Suprapubic skin (tissue), 4 donors: ENCODE measurements at regions not wholly inside any gene's neighbourhood (a gene's known extent, or its start where the extent isn't known, plus 50 kb on each side); places are given as distances from the start of the nearest gene placed in this dataset.
A peak's percentile ranks its signal among the peaks of the same experiment; 100 is the strongest.

Experiments used
- DNase-seq, 2 donors: peaks; one replicate each; pipeline ENCODE4 v3.0.0-alpha.2; 2019; ENCODE audit warnings: low spot score in 2 of 2
- H3K27ac ChIP-seq: fragments of 200-600 bp; sonication (generic); one replicate; pipeline ENCODE4 v1.5.1; 2019
- H3K27me3 ChIP-seq: fragments of 200-600 bp; sonication (generic); one replicate; pipeline ENCODE4 v1.5.1; 2019
- H3K36me3 ChIP-seq: fragments of 200-600 bp; sonication (generic); one replicate; pipeline ENCODE4 v1.5.1; 2019
- H3K4me1 ChIP-seq: fragments of 200-600 bp; sonication (generic); one replicate; pipeline ENCODE4 v1.5.1; 2019
- H3K4me3 ChIP-seq: fragments of 200-600 bp; sonication (generic); one replicate; pipeline ENCODE4 v1.5.1; 2019; ENCODE audit warnings: mild to moderate bottlenecking
- H3K9me3 ChIP-seq: fragments of 200-600 bp; sonication (generic); one replicate; pipeline ENCODE4 v1.5.1; 2019
- EP300 ChIP-seq: sonication (generic); formaldehyde crosslinking; IDR thresholded peaks from one replicate; pipeline ENCODE4 v1.6.1; 2017; ENCODE audit warnings: antibody characterized with exemption
- POLR2A ChIP-seq, 2 donors: fragments of 450-650 bp; IDR thresholded peaks; one replicate each; pipeline ENCODE4 v1.6.1; 2017; ENCODE audit warnings: antibody characterized with exemption in 2 of 2, mild to moderate bottlenecking in 2 of 2, moderate library complexity in 2 of 2
- POLR2AphosphoS5 ChIP-seq, 3 donors: sonication (generic); formaldehyde crosslinking; IDR thresholded peaks; one replicate each; pipeline ENCODE4 v1.6.1; 2017; ENCODE audit warnings: antibody characterized with exemption in 3 of 3
- WGBS: methylation state at CpG from one replicate; pipeline ENCODE4 v1.1.5; 2018; 5-methylcytosine and 5-hydroxymethylcytosine counted together
- TF ChIP-seq, protein P1 (sequence below), 2 donors: fragments of 200-600 bp in 1 of 2; fragments of 450-650 bp in 1 of 2; sonication (generic) in 1 of 2; IDR thresholded peaks; one replicate each; pipeline ENCODE4 v1.5.1; 2016 to 2019; ENCODE audit warnings: antibody characterized with exemption in 2 of 2, mild to moderate bottlenecking in 1 of 2, moderate library complexity in 1 of 2

DNA sequence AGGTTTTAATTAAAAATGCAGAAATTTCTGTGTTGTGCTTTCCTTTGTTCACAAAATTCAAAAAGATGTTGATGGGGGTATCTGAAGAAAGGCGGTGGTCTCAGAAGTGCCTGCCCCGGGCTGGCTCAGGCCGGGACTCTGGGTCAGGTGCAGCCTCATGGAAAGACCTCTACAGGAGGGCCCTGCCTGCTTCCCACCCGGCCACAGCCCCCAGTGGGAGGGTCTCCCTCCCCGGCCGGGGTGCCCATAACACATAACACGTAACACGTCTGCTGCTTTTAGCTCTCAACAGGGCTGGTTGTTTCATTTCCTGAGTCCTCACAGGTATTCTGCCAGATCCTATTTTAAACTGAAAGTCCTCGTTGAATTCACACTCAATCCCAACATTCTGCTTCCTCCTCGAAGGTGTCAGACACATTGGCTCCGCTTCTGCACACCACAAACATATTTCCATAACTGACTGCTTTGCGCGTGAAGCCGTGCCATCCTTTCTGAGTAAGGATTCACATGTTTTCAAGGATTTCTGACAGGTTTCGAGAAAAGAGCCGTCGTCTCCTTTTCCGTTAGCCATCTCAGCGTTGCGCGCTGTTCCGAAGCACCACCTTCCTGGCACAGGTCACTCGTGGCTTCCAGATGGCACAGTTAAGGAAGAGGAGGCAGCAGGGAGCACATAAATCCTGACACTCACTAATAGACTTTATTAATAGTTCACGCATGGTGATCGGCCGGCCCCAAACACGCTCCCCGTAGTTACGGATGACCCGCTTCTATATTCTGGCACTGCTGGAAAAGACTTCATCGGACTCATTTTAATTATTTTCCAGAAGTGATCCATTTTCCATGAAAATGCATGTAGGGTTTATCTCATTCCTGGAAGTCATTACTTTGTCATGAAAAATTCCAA lies 569.3 kb downstream of the BRD1 start:
- H3K4me1 ChIP-seq, result no peaks in the 10 kb centered on the region
- H3K27ac ChIP-seq, result no peak overlapping the region
- DNase-seq, result peak in 1 of 2 donors; percentile 70
- TF ChIP-seq, protein P1, sequence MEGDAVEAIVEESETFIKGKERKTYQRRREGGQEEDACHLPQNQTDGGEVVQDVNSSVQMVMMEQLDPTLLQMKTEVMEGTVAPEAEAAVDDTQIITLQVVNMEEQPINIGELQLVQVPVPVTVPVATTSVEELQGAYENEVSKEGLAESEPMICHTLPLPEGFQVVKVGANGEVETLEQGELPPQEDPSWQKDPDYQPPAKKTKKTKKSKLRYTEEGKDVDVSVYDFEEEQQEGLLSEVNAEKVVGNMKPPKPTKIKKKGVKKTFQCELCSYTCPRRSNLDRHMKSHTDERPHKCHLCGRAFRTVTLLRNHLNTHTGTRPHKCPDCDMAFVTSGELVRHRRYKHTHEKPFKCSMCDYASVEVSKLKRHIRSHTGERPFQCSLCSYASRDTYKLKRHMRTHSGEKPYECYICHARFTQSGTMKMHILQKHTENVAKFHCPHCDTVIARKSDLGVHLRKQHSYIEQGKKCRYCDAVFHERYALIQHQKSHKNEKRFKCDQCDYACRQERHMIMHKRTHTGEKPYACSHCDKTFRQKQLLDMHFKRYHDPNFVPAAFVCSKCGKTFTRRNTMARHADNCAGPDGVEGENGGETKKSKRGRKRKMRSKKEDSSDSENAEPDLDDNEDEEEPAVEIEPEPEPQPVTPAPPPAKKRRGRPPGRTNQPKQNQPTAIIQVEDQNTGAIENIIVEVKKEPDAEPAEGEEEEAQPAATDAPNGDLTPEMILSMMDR (IDR thresholded peaks at IDR 0.05), result no peak
- TF ChIP-seq POLR2AphosphoS5 (IDR thresholded peaks at IDR 0.05) (no peak), EP300 (no peak), POLR2A (IDR thresholded peaks at IDR 0.05) (no peak)
- H3K36me3 ChIP-seq, result no peaks in the 10 kb centered on the region
- no peak overlapping the region for H3K4me3 ChIP-seq
- H3K27me3 ChIP-seq, result peaks cover 33% of the 10 kb centered on the region
- 83% methylated on average over 30 of the region's 31 CpGs for WGBS
- H3K9me3 ChIP-seq, result no peaks in the 10 kb centered on the region

DNA sequence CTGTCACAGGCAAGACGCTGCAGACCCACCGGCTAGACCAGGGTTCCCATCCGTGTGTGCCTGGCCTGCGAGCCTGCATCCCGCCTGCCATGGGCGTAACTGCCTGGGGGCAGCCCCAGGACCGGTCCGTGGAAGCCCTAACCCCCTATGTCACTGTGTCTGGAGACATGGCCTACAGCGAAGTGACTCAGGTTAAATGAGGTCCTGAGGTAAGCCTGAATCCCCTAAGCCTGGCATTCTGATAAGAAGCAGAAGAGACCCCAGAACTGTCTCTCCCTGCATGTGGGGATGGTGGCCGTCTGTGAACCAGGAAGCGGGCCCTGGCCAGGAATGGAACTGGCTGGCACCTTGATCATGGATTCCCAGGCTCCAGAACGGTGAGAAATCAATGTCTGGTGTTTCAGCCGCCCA lies 570.1 kb downstream of the BRD1 start:
- Histone ChIP-seq H3K9me3 (no peaks in the 10 kb centered on the region), H3K36me3 (no peaks in the 10 kb centered on the region), H3K27ac (no peak overlapping the region), H3K4me3 (no peak overlapping the region), H3K27me3 (peaks cover 35% of the 10 kb centered on the region), H3K4me1 (no peaks in the 10 kb centered on the region)
- DNase-seq, result peak in 1 of 2 donors; percentile 65
- 85% methylated on average over 13 of the region's 13 CpGs for WGBS
- TF ChIP-seq, protein P1 (IDR thresholded peaks at IDR 0.05), result no peak
- TF ChIP-seq POLR2A (IDR thresholded peaks at IDR 0.05) (no peak), EP300 (no peak), POLR2AphosphoS5 (IDR thresholded peaks at IDR 0.05) (no peak)

DNA sequence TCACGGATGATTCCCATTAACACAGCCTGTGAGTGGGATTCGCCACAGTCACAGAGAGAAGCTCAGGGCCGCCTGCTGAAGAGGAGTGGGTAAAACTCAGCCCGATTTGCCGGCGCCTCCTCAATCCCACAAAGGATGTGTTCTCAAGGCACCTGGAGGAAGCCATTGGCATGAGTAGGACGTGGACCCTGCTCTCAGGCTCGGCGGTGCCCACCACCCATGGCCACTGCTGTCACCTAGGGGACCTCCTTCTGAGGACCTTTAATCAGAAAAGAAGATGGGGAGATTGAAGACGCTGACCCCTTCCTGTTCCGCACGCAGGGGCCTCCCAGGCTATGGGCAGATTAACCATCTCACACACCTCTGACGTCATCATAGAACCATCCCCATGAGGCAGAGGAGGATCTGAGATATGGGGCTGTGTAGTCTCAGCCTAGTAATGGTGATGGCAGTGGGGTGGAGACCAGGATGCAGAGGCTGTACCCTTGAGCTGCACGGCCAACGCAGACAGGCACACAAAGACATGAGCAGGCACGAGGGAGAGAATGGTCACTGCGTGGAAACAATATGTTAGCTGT lies 571.8 kb downstream of the BRD1 start:
- peak in 1 of 2 donors; percentile 70 for DNase-seq
- peaks cover 31% of the 10 kb centered on the region for H3K27me3 ChIP-seq
- H3K36me3 ChIP-seq, result no peaks in the 10 kb centered on the region
- no peak overlapping the region for H3K4me3 ChIP-seq
- H3K27ac ChIP-seq, result no peak overlapping the region
- TF ChIP-seq POLR2AphosphoS5 (IDR thresholded peaks at IDR 0.05) (no peak), POLR2A (IDR thresholded peaks at IDR 0.05) (no peak), EP300 (no peak)
- TF ChIP-seq, protein P1 (IDR thresholded peaks at IDR 0.05), result no peak
- no peaks in the 10 kb centered on the region for H3K9me3 ChIP-seq
- H3K4me1 ChIP-seq, result no peaks in the 10 kb centered on the region
- 84% methylated on average over 14 of the region's 17 CpGs for WGBS

DNA sequence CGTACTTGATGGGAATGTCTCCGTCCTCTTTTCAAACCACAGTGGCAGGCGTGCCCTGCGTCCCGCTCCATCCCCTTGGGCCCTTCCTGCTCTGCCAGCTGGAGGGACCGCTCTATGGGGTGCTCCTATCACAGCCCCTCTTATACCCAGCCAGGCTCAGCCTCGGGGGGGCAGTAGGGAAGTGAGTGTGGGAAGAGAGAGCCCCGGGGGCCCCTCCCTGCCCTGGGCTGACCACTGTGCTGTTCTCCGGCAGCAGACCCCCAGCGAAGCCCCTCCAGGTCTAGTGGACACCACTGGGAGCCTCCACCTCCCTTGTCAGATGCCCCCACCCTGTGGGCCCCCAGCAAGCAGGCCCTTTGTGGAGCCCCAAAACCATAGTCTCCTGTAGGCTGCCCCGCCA lies 572.5 kb downstream of the BRD1 start:
- Histone ChIP-seq H3K27me3 (peaks cover 27% of the 10 kb centered on the region), H3K9me3 (no peaks in the 10 kb centered on the region), H3K27ac (no peak overlapping the region), H3K36me3 (no peaks in the 10 kb centered on the region), H3K4me3 (no peak overlapping the region), H3K4me1 (no peaks in the 10 kb centered on the region)
- 78% methylated on average over 7 of the region's 11 CpGs for WGBS
- TF ChIP-seq POLR2AphosphoS5 (IDR thresholded peaks at IDR 0.05) (no peak), POLR2A (IDR thresholded peaks at IDR 0.05) (no peak), EP300 (no peak)
- TF ChIP-seq, protein P1 (IDR thresholded peaks at IDR 0.05), result no peak
- peak; percentile 46 to 62 for DNase-seq

DNA sequence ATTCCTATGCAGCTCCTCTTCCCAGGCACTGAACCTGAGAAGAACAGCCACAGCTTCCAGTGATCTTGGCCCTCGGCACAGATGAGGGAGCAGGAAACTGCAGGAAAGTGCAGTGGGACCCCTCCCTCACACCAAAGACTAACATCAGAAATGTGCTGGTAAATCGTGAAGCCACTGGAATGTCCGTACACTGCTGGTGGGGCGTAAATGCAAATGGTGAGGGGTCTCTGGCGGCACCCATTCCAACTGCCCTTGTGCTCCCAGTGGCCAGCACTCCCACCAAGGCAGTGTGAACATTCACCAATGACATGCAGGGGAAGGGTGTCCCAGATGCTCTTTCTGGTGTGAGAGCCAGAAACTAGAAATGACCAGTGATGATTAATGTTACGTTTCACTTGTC lies 574.0 kb downstream of the BRD1 start:
- Histone ChIP-seq H3K9me3 (no peaks in the 10 kb centered on the region), H3K27ac (no peak overlapping the region), H3K27me3 (peaks cover 27% of the 10 kb centered on the region), H3K4me3 (no peak overlapping the region), H3K4me1 (no peaks in the 10 kb centered on the region), H3K36me3 (no peaks in the 10 kb centered on the region)
- peak in 1 of 2 donors; percentile 24 for DNase-seq
- no peak for TF ChIP-seq POLR2AphosphoS5 (IDR thresholded peaks at IDR 0.05)
- no peak for TF ChIP-seq EP300
- no peak for TF ChIP-seq POLR2A (IDR thresholded peaks at IDR 0.05)
- TF ChIP-seq, protein P1 (IDR thresholded peaks at IDR 0.05), result no peak
- 88% methylated on average over 6 of the region's 6 CpGs for WGBS
